IMR-90 (cell line): ENCODE measurements at regions not wholly inside any gene's neighbourhood (a gene's known extent, or its start where the extent isn't known, plus 50 kb on each side); places are given as distances from the start of the nearest gene placed in this dataset.

Experiments used
- ATAC-seq: fragments of 200-7000 bp; cut with Tn5 transposase; 2 replicates; pipeline ENCODE4 v1.9.1; 2020; ENCODE audit warnings: low read depth, mild to moderate bottlenecking, moderate library complexity
- BruUV-seq: library from RNA; stranded (reverse); fragments of 400-500 nt; replicated peaks from 2 replicates; lab custom pipeline; 2021; lab: Mats Ljungman, UMichigan
- CTCF ChIA-PET: fragments of 300-600 bp; formaldehyde crosslinking; extraction: SDS; loops from one replicate; lab custom pipeline; 2021; ENCODE audit warnings: antibody characterized with exemption; lab: Yijun Ruan, JAX
- POLR2A ChIA-PET: fragments of 300-600 bp; sonication (Branson Sonifier 250); formaldehyde crosslinking; loops from one replicate; lab custom pipeline; 2022; ENCODE audit warnings: antibody characterized with exemption; ENCODE audit not compliant: unreplicated experiment; lab: Charles Lee
- DNase-seq: peaks from one replicate; pipeline ENCODE4 v3.0.0; 2013
- H2AFZ ChIP-seq: replicated peaks from 2 replicates; pipeline ENCODE3; 2013; ENCODE audit warnings: low read length, mild to moderate bottlenecking; ENCODE audit not compliant: poor library complexity
- H2AK5ac ChIP-seq: 2 replicates; pipeline ENCODE4 v1.6.1; 2013; ENCODE audit warnings: low read depth, low read length, inconsistent platforms
- H2AK9ac ChIP-seq: replicated peaks from 2 replicates; pipeline ENCODE3; 2013; ENCODE audit warnings: mild to moderate bottlenecking, low read depth, low read length, moderate library complexity; ENCODE audit not compliant: poor library complexity
- H2BK120ac ChIP-seq: 2 replicates; pipeline ENCODE4 v1.6.1; 2013; ENCODE audit warnings: low read depth, low read length, inconsistent platforms
- H2BK15ac ChIP-seq: 3 replicates; pipeline ENCODE4 v1.6.1; 2013; ENCODE audit warnings: low read depth, low read length, inconsistent platforms
- H2BK20ac ChIP-seq: 2 replicates; pipeline ENCODE4 v1.6.1; 2013; ENCODE audit warnings: low read depth, mild to moderate bottlenecking, inconsistent platforms, low read length, moderate library complexity
- H2BK5ac ChIP-seq: 2 replicates; pipeline ENCODE4 v1.6.1; 2013; ENCODE audit warnings: mild to moderate bottlenecking, low read depth, low read length, inconsistent platforms; ENCODE audit not compliant: poor library complexity, severe bottlenecking
- H3K14ac ChIP-seq: replicated peaks from 2 replicates; pipeline ENCODE4 v1.6.1; 2013; ENCODE audit warnings: low read depth, low read length, inconsistent platforms
- H3K18ac ChIP-seq: 2 replicates; pipeline ENCODE4 v1.6.1; 2013; ENCODE audit warnings: low read depth, low read length, control low read depth
- H3K23ac ChIP-seq: 2 replicates; pipeline ENCODE4 v1.6.1; 2013; ENCODE audit warnings: low read depth, low read length, inconsistent platforms
- H3K27ac ChIP-seq: 2 replicates; pipeline ENCODE4 v1.5.1; 2013; ENCODE audit warnings: mild to moderate bottlenecking, control low read depth, low read length; ENCODE audit not compliant: insufficient read depth
- H3K27me3 ChIP-seq: 2 replicates; pipeline ENCODE4 v1.6.1; 2013; ENCODE audit warnings: low read length; ENCODE audit not compliant: control insufficient read depth, insufficient read depth
- H3K36me3 ChIP-seq: 2 replicates; pipeline ENCODE4 v1.6.1; 2013; ENCODE audit warnings: low read length, mixed read lengths; ENCODE audit not compliant: control insufficient read depth, insufficient read depth
- H3K4ac ChIP-seq: 2 replicates; pipeline ENCODE4 v1.6.1; 2013; ENCODE audit warnings: low read depth, low read length, inconsistent platforms
- H3K4me1 ChIP-seq: 2 replicates; pipeline ENCODE4 v1.6.1; 2013; ENCODE audit warnings: low read length, mixed read lengths; ENCODE audit not compliant: control insufficient read depth, insufficient read depth
- H3K4me2 ChIP-seq: 2 replicates; pipeline ENCODE4 v1.6.1; 2013; ENCODE audit warnings: low read depth, mild to moderate bottlenecking, control low read depth, low read length, moderate library complexity
- H3K4me3 ChIP-seq: 2 replicates; pipeline ENCODE4 v1.5.1; 2013; ENCODE audit warnings: low read depth, mild to moderate bottlenecking, control low read depth, low read length, moderate library complexity; ENCODE audit not compliant: insufficient read depth
- H3K56ac ChIP-seq: 2 replicates; pipeline ENCODE4 v1.6.1; 2013; ENCODE audit warnings: low read length, inconsistent platforms; ENCODE audit not compliant: insufficient read depth; ENCODE audit errors: extremely low read depth
- H3K79me1 ChIP-seq, 2 experiments: 2 replicates each; pipeline ENCODE4 v1.6.1; 2013; ENCODE audit warnings: low read length in 2 of 2, inconsistent platforms in 1 of 2, low read depth in 1 of 2
- H3K9ac ChIP-seq: 2 replicates; pipeline ENCODE4 v1.6.1; 2013; ENCODE audit warnings: low read depth, low read length, control low read depth
- H3K9me1 ChIP-seq: 2 replicates; pipeline ENCODE4 v1.6.1; 2013; ENCODE audit warnings: low read length, inconsistent platforms; ENCODE audit not compliant: insufficient read depth
- H3K9me3 ChIP-seq: 2 replicates; pipeline ENCODE4 v1.6.1; 2013; ENCODE audit warnings: low read length; ENCODE audit not compliant: control insufficient read depth, insufficient read depth
- H4K20me1 ChIP-seq: 2 replicates; pipeline ENCODE4 v1.6.1; 2013; ENCODE audit warnings: low read length, inconsistent platforms; ENCODE audit not compliant: insufficient read depth
- H4K5ac ChIP-seq: 2 replicates; pipeline ENCODE4 v1.6.1; 2013; ENCODE audit warnings: mild to moderate bottlenecking, low read depth, low read length, control low read depth
- H4K8ac ChIP-seq, 2 experiments: 2 replicates each; pipeline ENCODE4 v1.6.1; 2013; ENCODE audit warnings: low read depth in 2 of 2, low read length in 2 of 2, control low read depth in 1 of 2, inconsistent platforms in 1 of 2
- H4K91ac ChIP-seq: 2 replicates; pipeline ENCODE4 v1.6.1; 2013; ENCODE audit warnings: low read depth, low read length, inconsistent platforms; ENCODE audit not compliant: insufficient read depth
- BHLHE40 ChIP-seq: fragments of 150-350 bp; IDR thresholded peaks from 2 replicates; pipeline ENCODE4 v1.6.1; 2016; ENCODE audit warnings: mild to moderate bottlenecking, low read depth, low read length
- CEBPB ChIP-seq: IDR thresholded peaks from 2 replicates; pipeline ENCODE4 v1.6.1; 2012; ENCODE audit warnings: low read depth, low read length, improper control_type of control experiment
- CHD1 ChIP-seq: IDR thresholded peaks from 2 replicates; pipeline ENCODE4 v1.6.1; 2012; ENCODE audit warnings: low read depth, low read length, improper control_type of control experiment
- CTCF ChIP-seq: conservative IDR thresholded peaks from 2 replicates; pipeline ENCODE4 v1.5.1; 2012; ENCODE audit warnings: mild to moderate bottlenecking, low read depth, low read length, improper control_type of control experiment
- ELK1 ChIP-seq: fragments of 150-350 bp; IDR thresholded peaks from 2 replicates; pipeline ENCODE4 v1.6.1; 2016; ENCODE audit warnings: low read depth, mild to moderate bottlenecking, low read length, moderate library complexity, borderline replicate concordance
- FOS ChIP-seq: fragments of 150-350 bp; IDR thresholded peaks from 2 replicates; pipeline ENCODE4 v1.6.1; 2016; ENCODE audit warnings: low read depth, low read length
- MAFK ChIP-seq: IDR thresholded peaks from 2 replicates; pipeline ENCODE4 v1.6.1; 2012; ENCODE audit warnings: low read depth, low read length, improper control_type of control experiment
- MAZ ChIP-seq: IDR thresholded peaks from 2 replicates; pipeline ENCODE4 v1.6.1; 2012; ENCODE audit warnings: low read depth, mild to moderate bottlenecking, low read length, improper control_type of control experiment, moderate library complexity, borderline replicate concordance
- MXI1 ChIP-seq: IDR thresholded peaks from 2 replicates; pipeline ENCODE4 v1.6.1; 2012; ENCODE audit warnings: low read depth, mild to moderate bottlenecking, low read length, moderate library complexity, borderline replicate concordance
- NFE2L2 ChIP-seq: fragments of 150-350 bp; IDR thresholded peaks from 2 replicates; pipeline ENCODE4 v1.6.1; 2016; ENCODE audit warnings: low read depth, mild to moderate bottlenecking, low read length
- POLR2A ChIP-seq: IDR thresholded peaks from 2 replicates; pipeline ENCODE4 v1.6.1; 2012; ENCODE audit warnings: mild to moderate bottlenecking, low read depth, low read length
- RAD21 ChIP-seq: IDR thresholded peaks from 2 replicates; pipeline ENCODE4 v1.6.1; 2012; ENCODE audit warnings: low read length, improper control_type of control experiment
- RCOR1 ChIP-seq: IDR thresholded peaks from 2 replicates; pipeline ENCODE4 v1.6.1; 2012; ENCODE audit warnings: mild to moderate bottlenecking, low read length, improper control_type of control experiment; ENCODE audit not compliant: insufficient replicate concordance
- RFX5 ChIP-seq: IDR thresholded peaks from 2 replicates; pipeline ENCODE4 v1.8.0; 2012; ENCODE audit warnings: low read depth, mild to moderate bottlenecking, low read length, moderate library complexity
- SMC3 ChIP-seq: fragments of 150-350 bp; IDR thresholded peaks from 2 replicates; pipeline ENCODE4 v1.6.1; 2016; ENCODE audit warnings: low read depth, mild to moderate bottlenecking, antibody characterized with exemption, low read length, moderate library complexity
- USF2 ChIP-seq: fragments of 150-350 bp; IDR thresholded peaks from 2 replicates; pipeline ENCODE4 v1.6.1; 2017; ENCODE audit warnings: mild to moderate bottlenecking, antibody characterized with exemption, low read length, low read depth
- WGBS, 2 experiments: methylation state at CpG; one replicate each; pipeline versions ENCODE4 v1.1.5 to v1.1.7; 2013; ENCODE audit warnings: missing lambda C conversion rate in 2 of 2; ENCODE audit not compliant: insufficient read length in 1 of 2; ENCODE audit errors: extremely low coverage in 2 of 2; 5-methylcytosine and 5-hydroxymethylcytosine counted together
- dilution Hi-C: fragments of 300-500 bp; cut with HindIII; formaldehyde crosslinking; loops from one replicate; pipeline ENCODE4 v1.14.3; 2018; ENCODE audit warnings: low sequenced_read_pairs; ENCODE audit not compliant: unreplicated experiment
- in situ Hi-C: fragments of 300-500 bp; cut with MboI; formaldehyde crosslinking; loops from 3 replicates; pipeline ENCODE4 v1.14.3; 2019; ENCODE audit warnings: low sequenced_read_pairs, inconsistent platforms, mixed read lengths
- intact Hi-C: fragments of 100-400 bp; cut with micrococcal nuclease; formaldehyde crosslinking; loops from 2 replicates; pipeline ENCODE4 v1.10.0; 2022

- TF ChIP-seq CTCF (no peak), MAZ (no peak), ELK1 (no peak), USF2 (no peak), POLR2A (no peak), MAFK (no peak), BHLHE40 (no peak), SMC3 (no peak), FOS (no peak), RAD21 (no peak), MXI1 (no peak), NFE2L2 (no peak), RCOR1 (no peak), RFX5 (no peak), CEBPB (no peak), CHD1 (no peak)
- Histone ChIP-seq H3K14ac (no peak overlapping the region), H4K20me1 (no peaks in the 10 kb centered on the region), H3K4me3 (no peak overlapping the region), H3K27ac (no peak overlapping the region), H2BK5ac (no peak overlapping the region), H2AFZ (no peak overlapping the region), H3K4ac (no peak overlapping the region), H4K5ac (no peak overlapping the region), H3K36me3 (no peaks in the 10 kb centered on the region), H3K18ac (no peak overlapping the region), H2AK5ac (no peak overlapping the region), H2BK20ac (no peak overlapping the region), H3K9ac (no peak overlapping the region), H2AK9ac (no peak overlapping the region), H3K9me1 (no peaks in the 10 kb centered on the region), H3K4me1 (no peaks in the 10 kb centered on the region), H3K56ac (no peak overlapping the region), H4K8ac (no peak overlapping the region), H3K23ac (no peak overlapping the region), H2BK120ac (no peak overlapping the region), H3K9me3 (no peaks in the 10 kb centered on the region), H4K91ac (no peak overlapping the region), H3K27me3 (no peaks in the 10 kb centered on the region), H3K4me2 (no peak overlapping the region), H3K79me1 (no peaks in the 10 kb centered on the region), H2BK15ac (no peak overlapping the region)
- POLR2A ChIA-PET = no interaction called here
- no TSS peak for BruUV-seq
- in situ Hi-C loops (no loop called here), dilution Hi-C loops (no loop called here), intact Hi-C loops (no loop called here)
- CTCF ChIA-PET = interaction anchor here (0.5 kb wide), 1 partner anchor 32 kb away, joined by 3 read pairs; no protein-coding TSS in a partner anchor
- no CpG with 5 or more reads among the region's 2 CpGs for WGBS, 2 experiments
- no peak for DNase-seq
- ATAC-seq = no peak
Observed at GRCh38 chr4:126750723-126751122, 882.0 kb upstream of the INTU start.
